GM19468 (cell line): ENCODE measurements at regions not wholly inside any gene's neighbourhood (a gene's known extent, or its start where the extent isn't known, plus 50 kb on each side); places are given as distances from the start of the nearest gene placed in this dataset.

ENCODE experiments used
- ATAC-seq: cut with Tn5 transposase; IDR thresholded peaks from one replicate; pipeline ENCODE4 v1.9.1; 2021; ENCODE audit warnings: mild to moderate bottlenecking, moderate library complexity, moderate number of reproducible peaks; ENCODE audit not compliant: unreplicated experiment; ENCODE audit errors: extremely low read depth

DNA sequence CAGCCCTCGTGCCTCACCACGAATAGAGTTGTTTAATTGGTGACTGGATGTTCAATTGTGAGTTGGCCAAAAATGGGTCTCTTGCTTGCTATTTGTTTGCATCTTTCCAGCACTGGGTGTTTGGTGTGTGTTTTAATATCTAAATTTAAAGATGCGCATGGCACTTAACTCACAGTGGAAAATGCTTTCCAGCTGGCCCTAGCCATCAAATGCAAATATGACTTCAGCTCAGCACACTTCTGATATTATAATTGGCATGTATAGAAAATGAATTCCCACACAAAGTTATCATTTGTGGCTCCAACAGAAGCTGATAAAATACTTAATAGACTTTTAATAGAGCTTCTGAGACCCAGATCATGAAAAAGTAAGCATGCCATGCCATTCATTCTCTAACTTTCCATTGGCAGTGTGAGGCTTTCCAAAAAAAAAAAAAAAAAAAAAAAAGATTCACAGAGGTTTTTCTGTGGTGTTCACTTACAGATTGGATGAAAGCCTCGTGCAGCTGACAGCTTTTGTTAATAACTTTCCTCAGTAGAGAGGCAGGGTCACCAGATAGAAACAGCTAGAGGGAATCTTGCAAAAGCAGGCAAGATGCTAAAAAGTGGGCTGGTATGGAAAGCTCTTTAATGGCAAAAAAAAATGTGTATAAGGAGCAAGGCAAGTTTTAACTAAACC lies 425.2 kb downstream of the GALC start:
- no peak for ATAC-seq

GRCh38 chr14:87566991-87567390 lies 426.0 kb downstream of the GALC start:
- ATAC-seq, result no peak

DNA sequence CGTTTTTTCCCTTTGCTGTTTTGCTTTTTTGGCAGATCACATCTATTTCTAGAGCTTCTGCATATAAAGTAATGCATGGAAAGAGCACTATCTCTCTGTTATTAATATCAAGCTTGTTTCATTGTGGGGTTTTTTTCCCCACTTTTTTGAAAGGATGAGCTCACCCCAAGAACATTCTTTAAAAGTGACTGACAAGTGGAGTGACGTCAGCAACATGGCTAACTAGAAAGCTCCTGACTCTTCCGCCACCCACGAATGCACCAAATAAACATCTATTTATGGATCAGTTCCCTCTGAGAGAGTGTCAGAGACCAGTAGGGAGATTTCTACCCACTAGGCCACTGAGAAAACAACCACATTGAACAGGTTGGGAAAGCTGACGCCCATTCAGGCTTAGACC lies 445.4 kb downstream of the GALC start:
- ATAC-seq, result no peak

DNA sequence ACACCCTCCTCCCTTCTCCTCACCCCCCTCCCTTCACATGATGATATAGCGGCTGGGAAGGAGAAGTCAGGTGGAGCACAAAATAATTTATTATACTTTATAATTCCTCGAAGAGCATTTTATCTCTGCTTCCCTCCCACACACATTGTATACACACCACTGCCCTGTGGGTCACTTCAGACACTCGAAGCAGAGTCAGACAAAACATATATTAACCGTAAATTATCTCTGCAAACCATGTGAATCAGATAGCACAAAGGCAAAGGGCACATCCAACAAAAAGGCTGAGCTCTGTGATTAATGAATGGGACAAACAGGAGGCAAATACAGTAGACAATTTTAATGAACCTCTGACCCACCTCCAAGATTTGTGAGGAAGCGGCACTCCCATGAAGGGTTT lies 450.7 kb downstream of the GALC start:
- ATAC-seq, result no peak

DNA sequence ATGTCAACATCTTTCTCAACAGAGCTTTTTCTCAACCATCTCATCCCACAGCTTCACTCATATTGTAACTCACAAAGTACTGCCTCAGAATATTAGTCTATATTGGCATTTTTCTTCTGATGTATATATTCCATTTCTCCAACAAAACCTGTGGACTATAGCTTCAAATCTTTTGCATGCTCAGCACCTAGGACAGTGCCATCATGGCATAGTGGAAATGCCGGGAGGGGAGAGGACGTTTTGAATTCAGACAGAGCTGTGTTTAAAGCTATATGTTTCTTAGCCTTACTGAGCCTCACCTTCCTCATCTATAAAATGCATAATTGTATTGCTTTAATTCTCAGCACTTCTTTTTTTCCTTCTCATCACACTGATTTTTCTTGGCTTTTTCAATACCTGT lies 452.6 kb downstream of the GALC start:
- no peak for ATAC-seq

- ATAC-seq, result no peak
Measured at GRCh38 chr14:87529081-87529480, 463.9 kb downstream of the GALC start.

- ATAC-seq, result no peak
Measured at GRCh38 chr14:87526731-87527130, 466.3 kb downstream of the GALC start.

- ATAC-seq, result no peak
Measured at GRCh38 chr14:87524011-87524410, 469.0 kb downstream of the GALC start.

- no peak for ATAC-seq
Measured at GRCh38 chr14:87522575-87522974, 470.4 kb downstream of the GALC start.

DNA sequence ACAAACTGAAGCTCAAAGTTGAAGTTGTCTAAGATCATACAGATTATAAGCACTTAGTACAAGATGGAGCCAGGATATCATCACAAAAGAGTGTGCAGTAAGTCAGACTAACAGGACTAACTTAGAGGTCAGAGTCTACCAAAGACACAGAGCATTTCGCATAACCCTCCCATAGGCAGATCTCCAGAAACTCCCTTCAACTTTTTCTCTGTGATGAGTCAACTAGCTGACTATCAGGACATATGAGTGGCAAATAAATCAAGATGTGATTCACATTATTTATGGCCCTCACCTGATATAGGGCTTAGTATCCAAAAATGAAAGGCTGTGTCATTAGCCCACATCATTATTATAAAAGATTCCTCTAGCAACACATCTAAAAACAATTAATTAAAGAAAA lies 484.6 kb downstream of the GALC start:
- ATAC-seq, result no peak

DNA sequence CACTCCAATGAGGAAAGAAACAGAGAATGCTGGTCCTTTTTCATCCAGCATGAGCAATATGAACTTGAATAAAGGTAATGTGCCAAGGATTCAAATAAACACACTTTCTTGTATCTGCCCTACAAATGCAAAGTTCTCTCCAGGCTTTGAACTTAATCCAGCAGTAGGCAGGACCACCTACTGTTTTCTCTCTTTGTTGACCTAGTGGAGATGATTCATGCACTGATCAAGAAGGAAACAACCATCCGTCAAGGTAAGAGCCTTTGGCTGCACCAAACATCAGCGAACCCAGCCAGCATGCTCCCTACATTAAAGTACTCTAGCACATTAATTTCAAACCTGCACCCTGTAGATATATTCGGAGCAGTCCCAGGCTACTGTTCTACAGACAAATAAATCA lies 489.3 kb downstream of the GALC start:
- no peak for ATAC-seq

DNA sequence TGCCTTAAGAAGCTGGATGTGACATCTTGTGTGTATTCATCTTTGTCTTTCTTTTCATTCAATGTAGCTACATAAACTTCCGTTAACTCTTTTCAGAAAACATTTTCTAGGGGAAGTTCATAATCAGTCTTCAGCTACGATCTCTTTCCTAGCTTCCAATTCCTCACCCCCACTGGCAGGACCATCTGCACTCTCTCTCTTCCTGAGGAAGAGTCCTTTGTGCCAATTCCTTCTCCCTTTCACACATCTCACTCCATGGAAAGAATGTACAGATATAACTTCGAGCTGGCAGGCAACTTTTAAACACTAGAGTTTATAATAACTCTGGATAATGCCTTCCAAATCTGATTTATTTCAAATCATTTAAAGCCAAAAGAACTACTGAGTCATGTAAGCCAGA lies 495.7 kb downstream of the GALC start:
- no peak for ATAC-seq

GRCh38 chr14:87494010-87494409 lies 499.0 kb downstream of the GALC start:
- no peak for ATAC-seq

- no peak for ATAC-seq
Measured at GRCh38 chr14:87492561-87492960, 500.4 kb downstream of the GALC start.

DNA sequence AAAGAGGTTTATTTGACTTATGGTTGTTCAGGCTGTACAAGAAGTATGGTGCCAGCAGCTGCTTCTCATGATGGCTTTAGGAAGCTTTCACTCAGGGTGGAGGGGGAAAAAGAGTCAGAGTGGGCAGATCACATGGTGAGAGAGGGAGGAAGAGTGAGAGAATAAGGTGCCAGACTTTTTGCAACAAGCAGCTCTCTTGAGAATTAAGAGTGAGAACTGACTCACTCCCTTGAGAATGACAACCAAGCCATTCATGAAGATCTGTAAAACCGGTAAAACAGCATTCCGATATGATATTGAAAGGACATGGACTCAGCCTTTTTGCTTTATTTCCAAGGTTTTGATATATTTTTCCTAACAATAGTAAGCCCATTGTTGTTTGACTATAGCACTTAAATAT lies 501.2 kb downstream of the GALC start:
- ATAC-seq, result no peak

DNA sequence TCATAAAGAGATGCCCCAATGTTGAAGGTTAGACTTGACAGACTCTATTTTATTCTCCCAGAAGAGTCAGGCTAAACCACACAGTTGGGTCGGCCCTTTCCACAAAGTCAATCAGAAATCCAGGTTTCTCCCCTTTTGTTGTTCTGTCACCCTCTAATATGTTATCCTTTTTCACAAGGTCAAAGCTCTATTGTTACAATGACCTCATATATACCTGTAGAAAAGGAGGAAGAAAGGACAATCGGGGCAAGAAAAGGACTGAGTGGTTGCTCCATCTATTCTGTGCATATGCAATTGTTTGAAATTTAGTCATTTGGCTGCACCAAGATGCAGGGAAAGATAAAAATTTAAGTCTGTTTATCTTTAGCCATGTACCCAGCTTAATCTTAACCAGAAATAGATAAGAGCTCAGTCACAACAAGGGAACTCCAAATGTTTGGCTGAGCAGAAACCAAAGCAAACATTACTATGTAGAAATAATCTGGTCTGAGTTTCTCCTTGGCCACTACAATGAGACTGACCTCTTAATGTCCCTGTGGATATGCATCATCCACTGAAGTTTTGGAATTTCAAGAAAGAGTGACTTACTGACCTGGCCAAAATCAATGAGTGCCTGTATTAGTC lies 503.7 kb downstream of the GALC start:
- ATAC-seq, result no peak

DNA sequence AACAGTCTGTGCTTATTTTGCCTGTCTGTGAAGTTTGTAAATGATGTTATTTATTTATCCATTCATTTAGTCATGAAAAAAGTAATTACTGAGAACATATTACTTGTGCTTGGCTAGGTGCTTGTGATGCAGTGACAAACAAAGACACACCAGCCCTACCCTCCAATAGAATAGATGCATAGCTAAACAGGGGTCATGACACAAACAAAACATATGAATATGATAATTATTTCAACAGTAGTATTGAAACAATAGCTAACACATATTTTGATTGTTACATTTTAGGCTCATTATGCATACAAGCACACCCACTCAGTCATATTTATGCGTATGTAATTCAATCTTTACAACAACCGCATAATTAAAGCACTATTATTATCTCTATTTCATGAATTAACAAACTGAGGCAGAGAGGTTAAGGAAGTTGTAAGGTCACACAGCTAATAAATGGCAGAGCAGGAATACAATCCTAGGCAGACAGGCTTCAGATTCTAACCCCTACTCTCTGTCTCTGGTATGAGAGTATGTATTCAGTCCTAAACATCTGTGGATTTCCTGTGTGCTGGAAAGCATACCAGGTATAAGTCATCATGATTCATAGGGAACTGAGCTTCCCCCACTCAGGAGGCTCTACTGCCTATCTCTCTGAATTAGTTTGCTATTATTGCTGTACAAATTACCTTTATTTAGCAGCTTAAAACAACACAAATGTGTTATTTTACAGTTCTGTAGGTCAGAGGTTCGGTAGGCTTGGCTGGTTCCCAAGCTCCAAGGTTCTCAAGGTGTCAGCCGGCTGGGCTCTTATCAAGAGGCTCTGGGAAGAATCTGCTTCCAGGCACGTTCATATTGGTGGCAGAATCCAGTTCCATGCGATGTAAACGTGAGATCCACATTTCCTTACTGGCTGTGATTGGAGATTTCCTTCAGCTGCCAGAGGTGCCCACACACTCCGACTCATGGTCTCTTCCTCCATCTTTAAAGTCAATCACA lies 509.4 kb downstream of the GALC start:
- no peak for ATAC-seq

DNA sequence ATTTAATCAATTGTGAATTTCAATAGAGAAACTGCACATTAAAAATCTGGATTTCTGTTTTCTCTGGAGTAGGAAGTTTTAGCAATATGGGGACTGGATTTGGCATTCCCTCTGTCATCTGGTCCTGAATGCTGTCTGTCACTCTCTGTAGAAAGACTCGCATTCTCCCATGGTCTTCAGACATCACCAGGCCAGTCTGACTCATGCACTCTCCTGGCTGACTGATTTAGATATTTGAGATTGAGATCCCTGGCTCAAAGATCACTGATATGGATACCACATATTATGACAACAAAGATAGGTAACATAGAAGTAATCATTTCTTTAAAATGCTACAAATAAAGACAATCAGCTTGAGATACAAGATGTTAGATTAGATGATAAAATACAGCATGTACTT lies 524.5 kb downstream of the GALC start:
- no peak for ATAC-seq

- no peak for ATAC-seq
Measured at GRCh38 chr14:87467578-87467977, 525.4 kb downstream of the GALC start.

- no peak for ATAC-seq
Measured at GRCh38 chr14:87465770-87466169, 527.2 kb downstream of the GALC start.

DNA sequence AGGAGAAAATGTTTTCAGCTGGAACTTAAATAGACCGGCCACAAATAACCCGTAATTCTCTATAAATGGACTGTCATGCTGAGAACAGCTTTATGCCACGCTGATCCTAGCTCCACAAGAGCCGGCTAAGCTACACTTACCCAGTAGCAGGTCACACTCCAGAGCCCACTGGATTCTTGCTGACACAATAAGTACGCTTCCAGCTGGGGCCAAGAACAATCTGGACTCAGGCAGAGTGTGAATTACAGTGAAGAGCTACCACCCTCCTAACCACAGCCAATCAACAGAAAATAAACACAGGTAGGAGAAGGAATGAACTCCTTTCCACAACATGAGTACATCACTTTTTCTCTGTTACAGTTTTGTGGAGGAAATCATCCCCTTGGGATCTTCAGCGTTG lies 531.3 kb downstream of the GALC start:
- ATAC-seq, result no peak
